Lung (tissue), 11 donors: ENCODE measurements at regions not wholly inside any gene's neighbourhood (a gene's known extent, or its start where the extent isn't known, plus 50 kb on each side); places are given as distances from the start of the nearest gene placed in this dataset.

Experiments
- ATAC-seq: fragments of 200-7000 bp; cut with Tn5 transposase; one replicate; pipeline ENCODE4 v1.9.1; 2020; ENCODE audit warnings: moderate number of reproducible peaks; ENCODE audit not compliant: insufficient read depth, low FRiP score
- DNase-seq, 3 donors: peaks; one replicate each; pipeline ENCODE4 v3.0.0-alpha.2; 2013 to 2017
- H3K27ac ChIP-seq, 2 donors: one replicate each; pipeline ENCODE4 v1.5.1; 2013; ENCODE audit warnings: mild to moderate bottlenecking in 2 of 2, moderate library complexity in 2 of 2, control low read depth in 1 of 2, inconsistent platforms in 1 of 2, low read depth in 1 of 2, low read length in 1 of 2
- H3K27me3 ChIP-seq, 3 donors: one replicate each; pipeline ENCODE4 v1.5.1; 2013; ENCODE audit warnings: low read length in 2 of 3; ENCODE audit not compliant: control insufficient read depth in 3 of 3, insufficient read depth in 3 of 3
- H3K36me3 ChIP-seq, 4 donors: one replicate each; pipeline ENCODE4 v1.5.1; 2013; ENCODE audit warnings: low read length in 4 of 4, mild to moderate bottlenecking in 1 of 4, moderate library complexity in 1 of 4; ENCODE audit not compliant: control insufficient read depth in 4 of 4, insufficient read depth in 4 of 4
- H3K4me1 ChIP-seq, 5 donors: one replicate each; pipeline ENCODE4 v1.5.1; 2013; ENCODE audit warnings: low read length in 5 of 5, mild to moderate bottlenecking in 2 of 5, moderate library complexity in 1 of 5; ENCODE audit not compliant: control insufficient read depth in 5 of 5, insufficient read depth in 5 of 5
- H3K4me3 ChIP-seq: one replicate; pipeline ENCODE4 v1.5.1; 2013; ENCODE audit warnings: mild to moderate bottlenecking, control low read depth, moderate library complexity
- H3K9ac ChIP-seq, 2 donors: one replicate each; pipeline ENCODE4 v1.5.1; 2013; ENCODE audit warnings: low read length in 2 of 2, control low read depth in 1 of 2; ENCODE audit not compliant: insufficient read depth in 1 of 2
- H3K9me3 ChIP-seq, 4 donors: one replicate each; pipeline ENCODE4 v1.5.1; 2013; ENCODE audit warnings: low read length in 3 of 4, mild to moderate bottlenecking in 1 of 4, moderate library complexity in 1 of 4; ENCODE audit not compliant: control insufficient read depth in 4 of 4, insufficient read depth in 3 of 4
- CTCF ChIP-seq: IDR thresholded peaks from 2 replicates; pipeline ENCODE4 v1.5.1; 2012; ENCODE audit warnings: mild to moderate bottlenecking; ENCODE audit errors: control extremely low read depth, extremely low read depth
- WGBS, 2 donors: extraction: QIAGEN DNeasy Blood & Tissue Kit; methylation state at CpG; one replicate each; pipeline ENCODE4 v1.1.7; 2013; 5-methylcytosine and 5-hydroxymethylcytosine counted together
- donor health status: control.
- donor health status: control.
- donor health status: Bipolar disorder and iron deficiency.
- donor health status: healthy.
- donor health status: DM: yes; HTN: yes; CAD: no.

- no peak overlapping the region for H3K27ac ChIP-seq
- DNase-seq (no peak), ATAC-seq (no peak)
- H3K36me3 ChIP-seq, result no peaks in the 10 kb centered on the region
- no peak for TF ChIP-seq CTCF
- H3K9me3 ChIP-seq, result no peaks in the 10 kb centered on the region
- H3K27me3 ChIP-seq, result no peaks in the 10 kb centered on the region
- H3K4me3 ChIP-seq, result no peak overlapping the region
- WGBS, 2 donors, result 91 to 92% methylated on average over 21 of the region's 21 CpGs
- no peak overlapping the region for H3K9ac ChIP-seq
- H3K4me1 ChIP-seq, result peaks cover 0 to 7% (median 0%) of the 10 kb centered on the region in 5 donors
These were observed 61.6 kb upstream of the HPCAL1 start for GRCh38 chr2:10240911-10241610.

- H3K9me3 ChIP-seq, result no peaks in the 10 kb centered on the region
These were observed 60.9 kb upstream of the HPCAL1 start for GRCh38 chr2:10241641-10242430.

GRCh38 chr2:10242451-10242850, 60.3 kb upstream of the HPCAL1 start:
- no peak for DNase-seq
- H3K4me3 ChIP-seq, result no peak overlapping the region
- H3K27me3 ChIP-seq, result no peaks in the 10 kb centered on the region
- H3K4me1 ChIP-seq, result peaks cover 0 to 4% (median 0%) of the 10 kb centered on the region in 5 donors
- no peaks in the 10 kb centered on the region for H3K36me3 ChIP-seq
- WGBS, 2 donors, result 91 to 96% methylated on average over 15 of the region's 15 CpGs
- ATAC-seq, result no peak
- no peak overlapping the region for H3K27ac ChIP-seq
- TF ChIP-seq CTCF, result no peak
- H3K9me3 ChIP-seq, result no peaks in the 10 kb centered on the region
- no peak overlapping the region for H3K9ac ChIP-seq

More at GRCh38 chr2:10241641-10242430, 60.9 kb upstream of the HPCAL1 start:
- H3K27me3 ChIP-seq, result no peaks in the 10 kb centered on the region
- ATAC-seq, result no peak
- H3K27ac ChIP-seq, result no peak overlapping the region
- WGBS, 2 donors, result 79 to 85% methylated on average over 20 of the region's 20 CpGs
- no peak overlapping the region for H3K4me3 ChIP-seq
- peaks cover 0 to 7% (median 0%) of the 10 kb centered on the region in 5 donors for H3K4me1 ChIP-seq
- TF ChIP-seq CTCF, result no peak
- DNase-seq, result no peak
- no peak overlapping the region for H3K9ac ChIP-seq
- no peaks in the 10 kb centered on the region for H3K36me3 ChIP-seq
